22Rv1 (cell line): ENCODE measurements at regions not wholly inside any gene's neighbourhood (a gene's known extent, or its start where the extent isn't known, plus 50 kb on each side); places are given as distances from the start of the nearest gene placed in this dataset.

Source experiments
- H3K27ac ChIP-seq: fragments of 450-650 bp; 2 replicates; pipeline ENCODE4 v1.5.1; 2017
- ZFX ChIP-seq: fragments of 450-650 bp; IDR thresholded peaks from 2 replicates; pipeline ENCODE4 v1.6.1; 2017; ENCODE audit warnings: antibody characterized with exemption, borderline replicate concordance
- TF ChIP-seq, protein P1 (sequence below): fragments of 450-650 bp; IDR thresholded peaks from 2 replicates; pipeline ENCODE4 v1.5.1; 2017; ENCODE audit warnings: mild to moderate bottlenecking

GRCh38 chr4:60042941-60043340 is 1157.2 kb upstream of the ADGRL3 start:
- H3K27ac ChIP-seq = no peak overlapping the region
- TF ChIP-seq ZFX = no peak
- TF ChIP-seq, protein P1, sequence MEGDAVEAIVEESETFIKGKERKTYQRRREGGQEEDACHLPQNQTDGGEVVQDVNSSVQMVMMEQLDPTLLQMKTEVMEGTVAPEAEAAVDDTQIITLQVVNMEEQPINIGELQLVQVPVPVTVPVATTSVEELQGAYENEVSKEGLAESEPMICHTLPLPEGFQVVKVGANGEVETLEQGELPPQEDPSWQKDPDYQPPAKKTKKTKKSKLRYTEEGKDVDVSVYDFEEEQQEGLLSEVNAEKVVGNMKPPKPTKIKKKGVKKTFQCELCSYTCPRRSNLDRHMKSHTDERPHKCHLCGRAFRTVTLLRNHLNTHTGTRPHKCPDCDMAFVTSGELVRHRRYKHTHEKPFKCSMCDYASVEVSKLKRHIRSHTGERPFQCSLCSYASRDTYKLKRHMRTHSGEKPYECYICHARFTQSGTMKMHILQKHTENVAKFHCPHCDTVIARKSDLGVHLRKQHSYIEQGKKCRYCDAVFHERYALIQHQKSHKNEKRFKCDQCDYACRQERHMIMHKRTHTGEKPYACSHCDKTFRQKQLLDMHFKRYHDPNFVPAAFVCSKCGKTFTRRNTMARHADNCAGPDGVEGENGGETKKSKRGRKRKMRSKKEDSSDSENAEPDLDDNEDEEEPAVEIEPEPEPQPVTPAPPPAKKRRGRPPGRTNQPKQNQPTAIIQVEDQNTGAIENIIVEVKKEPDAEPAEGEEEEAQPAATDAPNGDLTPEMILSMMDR = no peak

DNA sequence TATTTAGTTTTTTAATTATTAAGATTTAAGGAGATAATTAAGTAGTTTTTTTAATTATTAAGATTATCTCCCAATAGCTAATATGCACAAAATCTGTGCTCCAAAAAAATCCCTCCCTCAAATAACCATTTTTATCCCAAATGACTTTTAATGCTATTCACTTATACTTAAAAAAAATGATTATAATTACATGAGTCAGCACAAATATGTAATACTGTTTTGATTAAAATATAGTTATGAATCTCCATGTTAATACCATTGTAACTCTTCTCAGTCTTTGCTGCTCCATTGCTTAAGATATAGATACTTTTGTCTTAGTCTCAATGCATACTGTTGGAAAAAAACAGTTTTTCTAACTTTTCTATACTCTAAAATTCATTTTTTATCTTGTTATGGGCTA is 1121.1 kb upstream of the ADGRL3 start:
- no peak for TF ChIP-seq ZFX
- TF ChIP-seq, protein P1 = no peak
- no peak overlapping the region for H3K27ac ChIP-seq

- TF ChIP-seq, protein P1 = no peak
- TF ChIP-seq ZFX = no peak
- H3K27ac ChIP-seq = no peak overlapping the region
Measured at GRCh38 chr4:60081839-60082238, 1118.3 kb upstream of the ADGRL3 start.

DNA sequence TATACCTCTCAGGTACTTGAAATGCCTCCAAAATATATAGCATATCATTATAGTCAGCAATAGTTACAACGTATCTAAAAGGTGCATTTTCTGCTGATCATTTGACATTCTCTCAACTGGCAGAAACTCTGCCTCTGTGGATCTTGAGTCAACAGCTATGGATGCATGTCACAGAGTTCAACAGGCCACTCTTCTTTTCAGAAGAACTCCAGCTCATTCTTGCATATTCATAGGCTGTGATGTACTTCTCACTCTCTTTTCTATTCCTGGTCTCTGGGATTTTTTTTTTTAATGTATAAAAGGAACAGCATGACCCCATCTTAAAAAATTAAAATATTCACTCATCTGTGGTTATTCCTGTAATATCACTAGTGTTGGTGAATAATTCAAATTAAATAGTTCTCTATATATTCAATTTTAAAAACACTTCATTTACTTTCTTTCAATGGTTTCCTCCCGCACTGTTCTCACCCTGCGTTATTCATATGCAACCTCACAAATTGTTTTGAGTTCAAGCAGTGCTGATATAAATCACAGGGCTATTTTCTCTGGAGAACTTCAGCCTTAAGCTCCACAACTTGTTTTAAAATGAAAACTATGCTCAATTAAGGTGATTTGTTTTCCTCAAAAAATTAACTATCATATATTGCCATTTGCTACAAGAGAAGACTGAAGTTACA is 1111.2 kb upstream of the ADGRL3 start:
- H3K27ac ChIP-seq = no peak overlapping the region
- TF ChIP-seq, protein P1 = no peak
- no peak for TF ChIP-seq ZFX

DNA sequence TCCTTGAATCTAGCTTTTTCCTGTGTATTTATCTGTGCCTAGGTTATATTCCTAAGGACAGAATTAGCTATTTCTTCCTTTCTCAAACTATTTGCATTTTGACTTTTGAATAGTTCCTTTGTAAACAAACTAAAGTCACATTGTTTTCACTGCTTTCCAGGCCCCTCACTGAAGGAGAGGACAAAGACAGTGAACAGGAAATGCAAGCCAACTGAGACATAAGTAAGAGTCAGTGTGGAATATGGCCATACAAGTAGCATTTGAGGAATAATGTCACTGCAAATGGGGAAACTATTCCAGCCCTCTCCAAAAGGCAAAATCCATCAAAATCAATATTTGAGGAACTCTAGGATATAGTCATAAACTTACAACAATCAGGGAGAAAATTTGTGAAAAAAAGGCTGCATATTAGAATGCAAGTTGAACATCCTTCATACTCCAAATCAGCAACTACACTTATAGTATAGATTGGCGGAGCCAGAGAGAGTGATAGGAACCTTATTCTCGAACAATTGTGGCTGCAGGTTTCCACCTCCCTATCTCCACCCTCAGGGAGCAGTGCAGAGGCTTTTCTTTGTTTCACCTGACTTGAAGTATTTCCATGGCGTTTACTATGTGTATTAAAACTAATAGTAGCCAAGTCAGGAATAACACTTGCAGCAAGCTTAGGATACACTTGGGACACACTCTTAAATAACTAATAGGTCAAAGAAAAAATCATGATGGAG is 1110.4 kb upstream of the ADGRL3 start:
- no peak for TF ChIP-seq ZFX
- TF ChIP-seq, protein P1 = no peak
- no peak overlapping the region for H3K27ac ChIP-seq

DNA sequence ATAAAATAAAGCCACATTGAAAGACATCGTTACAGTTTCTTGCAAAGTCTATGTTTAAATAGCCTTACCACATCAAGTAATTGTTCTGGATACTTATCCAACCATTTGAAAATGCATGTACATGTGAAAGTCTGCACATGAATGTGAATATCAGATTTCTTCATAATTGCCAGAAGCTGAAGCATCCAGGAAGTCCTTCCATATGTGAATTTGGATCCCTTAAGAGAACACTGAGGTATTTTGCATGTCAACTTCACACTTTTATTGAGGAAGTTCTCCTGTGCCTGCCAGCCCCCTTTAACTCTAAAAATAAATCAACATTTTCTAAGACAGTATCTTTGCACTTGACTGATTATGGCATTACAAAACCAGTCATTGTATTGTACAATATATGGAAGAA is 1103.5 kb upstream of the ADGRL3 start:
- H3K27ac ChIP-seq = no peak overlapping the region
- TF ChIP-seq, protein P1 = no peak
- TF ChIP-seq ZFX = no peak

- no peak overlapping the region for H3K27ac ChIP-seq
- TF ChIP-seq, protein P1 = no peak
- TF ChIP-seq ZFX = no peak
Measured at GRCh38 chr4:60116592-60116991, 1083.5 kb upstream of the ADGRL3 start.
